K562 (cell line): ENCODE measurements at regions not wholly inside any gene's neighbourhood (a gene's known extent, or its start where the extent isn't known, plus 50 kb on each side); places are given as distances from the start of the nearest gene placed in this dataset.

ENCODE experiments used
- ATAC-seq: fragments of 200-7000 bp; cut with Tn5 transposase; 3 replicates; pipeline ENCODE4 v1.9.1; 2020; ENCODE audit warnings: moderate library complexity
- BruUV-seq: library from RNA; stranded (reverse); fragments of 400-500 nt; replicated peaks from 2 replicates; lab custom pipeline; 2021; lab: Mats Ljungman, UMichigan
- CTCF ChIA-PET: fragments of 300-600 bp; formaldehyde crosslinking; extraction: SDS; loops from one replicate; lab custom pipeline; 2021; ENCODE audit warnings: low intra/inter-chr PET ratio; lab: Yijun Ruan, JAX
- POLR2A ChIA-PET: fragments of 300-600, 350-650 bp; sonication (Branson Sonifier 250); formaldehyde crosslinking; extraction: SDS; loops from one replicate; lab custom pipeline; 2021; ENCODE audit warnings: antibody characterized with exemption, inconsistent platforms; lab: Yijun Ruan, JAX
- DNase-seq, 4 experiments: peaks; one replicate each; pipeline versions ENCODE4 v3.0.0 to v3.0.0-alpha.2; 2011 to 2018; ENCODE audit warnings: low spot score in 3 of 4, mixed read lengths in 3 of 4; ENCODE audit errors: extremely low read depth in 1 of 4
- FAIRE-seq: peaks from 2 replicates; lab custom pipeline; 2011; peaks lifted over from hg19 to GRCh38; lab: Jason Lieb, UNC
- H2AFZ ChIP-seq: 2 replicates; pipeline ENCODE4 v1.6.0; 2011; ENCODE audit warnings: low read depth, low read length, control low read depth, inconsistent platforms
- H3K27ac ChIP-seq: fragments of 200-600 bp; 3 replicates; pipeline ENCODE4 v1.8.0; 2011; ENCODE audit warnings: low read depth, mild to moderate bottlenecking, control low read depth, inconsistent platforms, low read length, moderate library complexity, mixed read lengths; ENCODE audit errors: extremely low read depth
- H3K27me3 ChIP-seq, 2 experiments: fragments of 300-600 bp in 1 of 2; 2 replicates in 1 of 2; 3 replicates in 1 of 2; pipeline versions ENCODE4 v1.6.0 to v1.8.0; 2011; ENCODE audit warnings: inconsistent platforms in 2 of 2, low read length in 2 of 2, mild to moderate bottlenecking in 1 of 2, mixed read lengths in 1 of 2, moderate library complexity in 1 of 2; ENCODE audit not compliant: control insufficient read depth in 2 of 2, insufficient read depth in 2 of 2
- H3K36me3 ChIP-seq: fragments of 300-600 bp; 3 replicates; pipeline ENCODE4 v1.8.0; 2011; ENCODE audit warnings: mild to moderate bottlenecking, low read length, inconsistent platforms; ENCODE audit not compliant: control insufficient read depth, insufficient read depth
- H3K4me1 ChIP-seq, 2 experiments: fragments of 200-600 bp in 1 of 2; replicated peaks in 1 of 2; 2 replicates in 1 of 2; 3 replicates in 1 of 2; pipeline versions ENCODE4 v1.5.1 to v1.8.0; 2011; ENCODE audit warnings: inconsistent platforms in 2 of 2, low read length in 2 of 2, mild to moderate bottlenecking in 1 of 2, mixed read lengths in 1 of 2, moderate library complexity in 1 of 2; ENCODE audit not compliant: control insufficient read depth in 2 of 2, insufficient read depth in 2 of 2
- H3K4me2 ChIP-seq: 2 replicates; pipeline ENCODE4 v1.6.1; 2011; ENCODE audit warnings: low read length, control low read depth, inconsistent platforms, mixed read lengths; ENCODE audit not compliant: insufficient read depth
- H3K4me3 ChIP-seq: fragments of 200-600 bp; sonication (generic), shearing (Covaris generic); 2 replicates; pipeline ENCODE4 v1.5.1; 2016; ENCODE audit warnings: control low read depth, inconsistent platforms
- H3K79me2 ChIP-seq: fragments of 200-600 bp; 3 replicates; pipeline ENCODE4 v1.8.0; 2011; ENCODE audit warnings: low read length, inconsistent platforms; ENCODE audit not compliant: control insufficient read depth, insufficient read depth
- H3K9ac ChIP-seq, 2 experiments: 2 replicates each; pipeline versions ENCODE4 v1.6.0 to v1.6.1; 2011; ENCODE audit warnings: low read depth in 2 of 2, low read length in 2 of 2, control low read depth in 1 of 2, inconsistent platforms in 1 of 2, mild to moderate bottlenecking in 1 of 2, mixed read lengths in 1 of 2; ENCODE audit not compliant: insufficient read depth in 1 of 2
- H3K9me1 ChIP-seq: one replicate; pipeline ENCODE4 v1.6.0; 2011; ENCODE audit warnings: inconsistent platforms, mild to moderate bottlenecking, low read length, moderate library complexity; ENCODE audit not compliant: control insufficient read depth, insufficient read depth
- H3K9me3 ChIP-seq: replicated peaks from 2 replicates; pipeline ENCODE4 v1.5.1; 2011; ENCODE audit warnings: low read depth, low read length, inconsistent platforms; ENCODE audit not compliant: control insufficient read depth, insufficient read depth
- H4K20me1 ChIP-seq: replicated peaks from 2 replicates; pipeline ENCODE4 v1.6.1; 2011; ENCODE audit warnings: low read length, inconsistent platforms, mixed read lengths; ENCODE audit not compliant: control insufficient read depth, insufficient read depth
- MEF2A ChIP-seq: IDR thresholded peaks from 2 replicates; pipeline ENCODE4 v1.6.1; 2011; ENCODE audit warnings: low read depth, mild to moderate bottlenecking, low read length, moderate library complexity; ENCODE audit not compliant: control insufficient read depth
- RAD21 ChIP-seq, 2 experiments: fragments of 250-450 bp in 1 of 2; fragments of 450-650 bp in 1 of 2; sonication (Bioruptor Pico) in 1 of 2; formaldehyde crosslinking in 1 of 2; IDR thresholded peaks in 1 of 2; conservative IDR thresholded peaks in 1 of 2; 2 replicates each; pipeline versions ENCODE4 v1.4.0 to v1.8.0; 2020 to 2022; ENCODE audit warnings: mild to moderate bottlenecking in 2 of 2, moderate library complexity in 1 of 2
- RBM15 ChIP-seq: fragments of 200-400 bp; formaldehyde crosslinking; IDR thresholded peaks from 2 replicates; pipeline ENCODE4 v1.6.1; 2018; ENCODE audit warnings: mild to moderate bottlenecking, low read length, moderate library complexity; ENCODE audit not compliant: insufficient read depth
- ZNF444 ChIP-seq: fragments of 250-450 bp; sonication (Bioruptor Pico); IDR thresholded peaks from 2 replicates; pipeline ENCODE4 v1.4.0; 2020; ENCODE audit warnings: mild to moderate bottlenecking, moderate library complexity
- WGBS: fragments of 100-300 bp; shearing (Covaris generic); methylation state at CpG from one replicate; pipeline ENCODE4 v1.1.6; 2016; ENCODE audit warnings: low coverage, mixed read lengths; ENCODE audit not compliant: insufficient coverage; ENCODE audit errors: missing lambda C conversion rate; 5-methylcytosine and 5-hydroxymethylcytosine counted together
- in situ Hi-C: fragments of 300-500 bp; cut with MboI; formaldehyde crosslinking; loops from 4 replicates; pipeline ENCODE4 v1.15.0; 2018; ENCODE audit warnings: inconsistent platforms, mixed read lengths
- intact Hi-C: fragments of 100-400 bp; cut with micrococcal nuclease; formaldehyde crosslinking; loops from 2 replicates; pipeline ENCODE4 v1.14.2; 2022
- TF ChIP-seq, protein P1 (sequence below), 3 experiments: IDR thresholded peaks in 2 of 3; conservative IDR thresholded peaks in 1 of 3; 2 replicates each; pipeline ENCODE4 v1.5.1; 2011 to 2012; ENCODE audit warnings: low read length in 3 of 3, mild to moderate bottlenecking in 3 of 3, control low read depth in 2 of 3, improper control_type of control experiment in 1 of 3, inconsistent platforms in 1 of 3, low read depth in 1 of 3, mixed read lengths in 1 of 3, moderate library complexity in 1 of 3; ENCODE audit not compliant: insufficient read depth in 2 of 3

DNA sequence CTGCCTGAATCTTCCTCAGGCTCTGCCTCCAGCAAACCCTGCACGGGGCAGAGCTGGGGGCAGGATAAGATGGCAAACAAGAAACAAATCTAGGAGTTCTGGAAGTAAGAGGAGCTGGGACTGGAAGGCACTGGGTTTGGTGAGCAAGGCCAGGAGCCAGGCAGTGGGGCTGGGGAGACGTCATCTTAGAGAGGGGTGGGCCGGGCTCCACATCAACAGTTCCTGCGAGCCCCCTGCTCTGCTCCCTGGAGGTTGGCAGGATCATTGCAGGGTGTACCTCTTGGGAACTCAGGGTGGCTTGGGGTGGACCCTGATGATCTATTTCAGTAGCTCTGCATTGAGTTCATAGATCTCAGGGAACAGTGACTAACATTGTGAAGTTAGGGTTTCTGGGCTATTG is 87.3 kb upstream of the PRR23E start:
- ChIA-PET POLR2A (no interaction called here), CTCF (no interaction called here)
- FAIRE-seq, result no peak
- 0% methylated on average over 4 of the region's 4 CpGs for WGBS
- no peak for DNase-seq
- H3K79me2 ChIP-seq, result no peaks in the 10 kb centered on the region
- H2AFZ ChIP-seq, result no peak overlapping the region
- H3K36me3 ChIP-seq, result no peaks in the 10 kb centered on the region
- no peak overlapping the region for H3K9ac ChIP-seq
- peak; percentile 66; the same call in 2 of the 3 replicates for ATAC-seq
- H3K4me3 ChIP-seq, result no peak overlapping the region
- no peak overlapping the region for H3K27ac ChIP-seq
- no peaks in the 10 kb centered on the region for H3K9me1 ChIP-seq
- peaks cover 8 to 42% of the 10 kb centered on the region in 2 experiments; a peak in 3 of 5 replicates for H3K27me3 ChIP-seq
- TF ChIP-seq RAD21 (CRISPR knock-in tag; conservative IDR thresholded peaks at IDR 0.05 in 1 of 2, IDR thresholded peaks at IDR 0.05 in 1 of 2), result no peak
- TF ChIP-seq, protein P1, sequence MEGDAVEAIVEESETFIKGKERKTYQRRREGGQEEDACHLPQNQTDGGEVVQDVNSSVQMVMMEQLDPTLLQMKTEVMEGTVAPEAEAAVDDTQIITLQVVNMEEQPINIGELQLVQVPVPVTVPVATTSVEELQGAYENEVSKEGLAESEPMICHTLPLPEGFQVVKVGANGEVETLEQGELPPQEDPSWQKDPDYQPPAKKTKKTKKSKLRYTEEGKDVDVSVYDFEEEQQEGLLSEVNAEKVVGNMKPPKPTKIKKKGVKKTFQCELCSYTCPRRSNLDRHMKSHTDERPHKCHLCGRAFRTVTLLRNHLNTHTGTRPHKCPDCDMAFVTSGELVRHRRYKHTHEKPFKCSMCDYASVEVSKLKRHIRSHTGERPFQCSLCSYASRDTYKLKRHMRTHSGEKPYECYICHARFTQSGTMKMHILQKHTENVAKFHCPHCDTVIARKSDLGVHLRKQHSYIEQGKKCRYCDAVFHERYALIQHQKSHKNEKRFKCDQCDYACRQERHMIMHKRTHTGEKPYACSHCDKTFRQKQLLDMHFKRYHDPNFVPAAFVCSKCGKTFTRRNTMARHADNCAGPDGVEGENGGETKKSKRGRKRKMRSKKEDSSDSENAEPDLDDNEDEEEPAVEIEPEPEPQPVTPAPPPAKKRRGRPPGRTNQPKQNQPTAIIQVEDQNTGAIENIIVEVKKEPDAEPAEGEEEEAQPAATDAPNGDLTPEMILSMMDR (IDR thresholded peaks at IDR 0.05 in 2 of 3, conservative IDR thresholded peaks at IDR 0.05 in 1 of 3; ENCODE audit: insufficient read depth in 2 of 3, low read depth in 1 of 3, low read length in 3 of 3), result 0 out of 6 replicates have a peak, but pooled peaks of 1 of the 3 experiments have one; percentile 3
- TF ChIP-seq, all 486 proteins: peak for 1
- Histone ChIP-seq H3K4me2 (no peak overlapping the region), H3K4me1 (no peaks in the 10 kb centered on the region), H4K20me1 (no peaks in the 10 kb centered on the region), H3K9me3 (no peaks in the 10 kb centered on the region)
- no TSS peak for BruUV-seq
- intact Hi-C loops (no loop called here), in situ Hi-C loops (no loop called here)

DNA sequence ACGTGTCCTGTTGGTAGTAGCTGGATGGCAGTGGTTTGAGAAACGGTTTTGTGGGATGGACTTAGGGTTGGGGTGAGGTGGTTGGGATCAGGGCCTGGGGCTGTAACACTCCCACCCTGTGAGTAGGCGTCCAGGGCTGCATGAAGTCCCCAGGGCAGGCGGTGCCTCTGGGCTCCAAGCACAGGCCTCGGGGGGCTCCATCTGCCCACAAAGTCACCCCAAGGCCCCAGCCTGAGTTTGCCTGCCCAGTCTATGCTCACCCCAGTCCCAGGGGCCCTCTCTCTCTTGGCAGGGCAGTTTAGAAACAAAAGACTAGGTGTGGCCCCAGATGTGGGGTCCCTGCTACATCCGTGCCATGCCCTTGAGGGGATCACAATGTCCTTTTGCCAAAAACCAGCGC is 86.9 kb upstream of the PRR23E start:
- intact Hi-C loops, result no loop called here
- CTCF ChIA-PET, result no interaction called here
- no peaks in the 10 kb centered on the region for H3K9me3 ChIP-seq
- TF ChIP-seq MEF2A, result no peak
- TF ChIP-seq RBM15, result no peak
- no peak for TF ChIP-seq ZNF444 (CRISPR knock-in tag)

More for the DNA sequence above, 86.9 kb upstream of the PRR23E start:
- Histone ChIP-seq H3K79me2 (no peaks in the 10 kb centered on the region), H3K27me3 (peaks cover 8 to 38% of the 10 kb centered on the region in 2 experiments; a peak in 3 of 5 replicates), H4K20me1 (no peaks in the 10 kb centered on the region), H3K9ac (no peak overlapping the region), H3K27ac (no peak overlapping the region), H2AFZ (no peak overlapping the region), H3K36me3 (no peaks in the 10 kb centered on the region), H3K4me1 (no peaks in the 10 kb centered on the region), H3K9me1 (no peaks in the 10 kb centered on the region), H3K4me3 (no peak overlapping the region), H3K4me2 (no peak overlapping the region)
- WGBS, result 0% methylated on average over 5 of the region's 7 CpGs
- no peak for ATAC-seq
- no peak for FAIRE-seq
- in situ Hi-C loops, result no loop called here
- BruUV-seq, result no TSS peak
- POLR2A ChIA-PET, result no interaction called here
- DNase-seq, result no peak
